ENCODE measurements at regions not wholly inside any gene's neighbourhood (a gene's known extent, or its start where the extent isn't known, plus 50 kb on each side); places are given as distances from the start of the nearest gene placed in this dataset.
"Not testable (repeated sequence)": the region's sequence is repeated elsewhere in the genome, so short reads cannot be mapped to it uniquely, and the experiment has no call there.

GRCh38 chr4:53959343-53960120 lies 104.9 kb downstream of the CHIC2 start:
- no peak for FAIRE-seq

DNA sequence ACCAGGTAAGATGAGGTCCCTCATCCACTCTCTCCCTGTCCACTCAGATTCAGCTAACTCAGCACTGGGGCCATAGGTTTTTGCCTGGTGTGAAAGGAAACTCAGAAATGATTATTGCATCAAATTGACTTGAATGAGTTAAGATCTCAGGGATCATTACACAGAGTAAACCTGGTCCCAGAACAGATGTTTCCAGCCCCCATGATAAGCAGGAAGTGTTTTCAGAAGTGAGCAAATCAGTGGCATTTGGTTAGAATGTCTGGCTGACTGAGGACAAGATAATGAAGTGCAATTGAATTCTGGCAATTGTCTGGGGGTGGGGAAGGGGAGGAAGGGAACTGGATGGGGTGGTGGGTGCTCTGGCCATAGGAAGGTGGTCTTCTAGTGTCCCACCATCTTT lies 108.0 kb downstream of the CHIC2 start:
- FAIRE-seq: no peak

GRCh38 chr4:53956053-53956452 lies 108.4 kb downstream of the CHIC2 start:
- no peak for FAIRE-seq

GRCh38 chr4:53951414-53951813 lies 113.0 kb downstream of the CHIC2 start:
- FAIRE-seq: no peak

DNA sequence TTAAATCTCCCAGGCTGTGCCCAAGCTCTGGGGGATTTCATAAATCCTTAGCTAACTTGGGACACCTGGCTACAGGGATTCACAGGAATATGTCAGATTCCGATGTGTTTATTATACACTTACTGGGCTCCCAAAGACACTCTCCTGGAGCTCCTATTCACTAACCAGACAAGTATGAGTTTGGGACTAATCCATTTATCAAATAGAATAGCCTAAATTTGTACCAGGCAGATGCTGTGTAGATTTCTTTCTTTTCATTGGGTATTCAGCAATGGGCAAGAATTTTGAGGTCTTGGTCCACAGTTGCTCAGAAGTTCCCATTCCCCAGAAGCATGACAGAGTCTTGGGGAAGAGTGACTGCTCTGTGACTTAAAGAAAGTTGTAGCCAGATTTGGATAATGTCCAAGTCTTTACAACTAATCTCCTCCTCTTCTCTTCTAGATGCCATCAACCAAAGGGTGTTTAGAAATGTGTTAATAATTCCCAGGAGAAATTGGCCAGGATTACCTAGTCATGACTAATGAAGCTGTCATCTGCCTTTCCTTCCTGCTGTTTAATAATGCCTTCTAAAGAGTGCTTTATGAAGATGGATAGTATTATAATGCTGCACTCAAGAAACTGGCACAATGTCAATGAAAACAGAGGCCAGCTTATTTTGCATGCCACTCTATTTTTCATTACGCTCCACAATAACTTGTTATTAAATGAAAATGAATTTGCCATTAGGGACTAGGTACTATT lies 120.9 kb downstream of the CHIC2 start:
- FAIRE-seq: no peak

DNA sequence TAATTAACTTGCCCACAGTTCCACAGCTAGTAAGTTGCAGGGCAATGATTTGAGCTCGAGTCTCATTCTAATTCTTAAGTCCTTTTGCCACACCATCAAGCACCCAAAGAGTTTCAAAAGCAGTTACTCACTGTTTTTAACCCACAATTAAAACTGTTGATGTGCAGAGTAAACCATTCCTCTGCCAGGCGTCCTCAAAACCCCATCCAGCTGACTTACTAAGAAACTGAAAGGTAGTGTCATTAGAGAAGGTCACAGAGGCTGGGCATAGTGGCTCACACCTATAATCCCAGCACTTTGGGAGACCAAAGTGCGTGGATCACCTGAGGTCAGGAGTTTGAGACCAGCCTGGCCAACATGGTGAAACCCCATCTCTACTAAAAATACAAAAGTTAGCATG lies 121.7 kb downstream of the CHIC2 start:
- no peak for FAIRE-seq

DNA sequence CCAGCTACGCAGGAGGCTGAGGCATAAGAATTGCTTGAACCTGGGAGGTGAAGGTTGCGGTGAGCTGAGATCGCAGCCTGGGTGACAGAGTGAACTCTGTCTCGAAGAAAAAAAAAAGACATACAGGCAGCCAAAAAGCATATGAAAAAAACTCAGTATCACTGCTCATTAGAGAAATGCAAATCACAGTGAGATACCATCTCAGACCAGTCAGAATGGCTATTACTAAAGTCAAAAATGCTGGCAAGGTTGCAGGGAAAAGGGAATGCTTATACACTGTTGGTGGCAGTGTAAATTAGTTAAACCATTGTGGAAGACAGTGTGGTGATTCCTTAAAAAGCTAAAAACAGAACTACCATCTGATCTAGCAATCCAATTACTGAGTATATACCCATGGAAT lies 123.1 kb downstream of the CHIC2 start:
- FAIRE-seq: no peak

GRCh38 chr4:53939892-53940291 lies 124.5 kb downstream of the CHIC2 start:
- not testable (repeated sequence) for FAIRE-seq

- FAIRE-seq: no peak
Observed at GRCh38 chr4:53937918-53938317, 126.5 kb downstream of the CHIC2 start.

- no peak for FAIRE-seq
Observed at GRCh38 chr4:53937327-53937726, 127.1 kb downstream of the CHIC2 start.

GRCh38 chr4:53935780-53936179 lies 128.6 kb downstream of the CHIC2 start:
- FAIRE-seq: no peak

DNA sequence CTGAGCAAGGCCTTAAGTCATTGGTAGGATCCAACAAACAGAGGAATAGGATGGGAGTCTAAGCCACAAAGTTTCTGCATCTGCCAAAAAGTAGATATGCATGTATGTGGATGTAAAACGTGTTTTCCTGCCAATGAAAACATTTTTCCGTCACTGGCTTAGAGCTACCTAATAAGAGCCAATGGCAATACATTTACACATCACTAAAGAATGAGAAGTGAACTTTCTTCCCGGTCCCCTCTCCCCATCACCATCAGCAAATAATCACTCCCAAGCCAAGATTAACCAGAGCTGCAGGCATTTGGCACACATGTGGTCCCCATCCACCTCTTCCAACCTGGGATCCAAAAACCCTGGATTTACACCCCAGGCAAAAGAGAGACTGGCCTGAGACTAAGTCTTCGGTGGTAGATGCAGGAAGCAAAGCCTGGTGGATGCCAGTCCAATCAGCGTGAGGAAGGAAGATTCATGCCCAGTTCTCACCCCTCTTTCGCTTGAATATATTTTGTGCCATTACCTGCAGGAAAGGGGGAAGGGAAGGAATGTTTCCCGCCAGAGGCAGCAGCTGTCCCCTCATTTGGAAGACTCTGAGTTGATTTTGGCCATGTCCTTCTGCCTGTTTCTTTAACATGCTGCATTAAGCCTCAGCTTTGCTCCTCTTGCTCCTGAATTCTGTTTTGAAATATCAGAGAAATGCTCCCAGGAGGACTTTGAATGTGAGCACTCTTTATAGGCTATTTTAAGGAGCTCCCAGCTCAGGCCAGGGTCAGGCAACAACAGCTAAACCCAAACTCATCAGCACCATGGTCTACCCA lies 131.4 kb downstream of the CHIC2 start:
- no peak for FAIRE-seq

- no peak for FAIRE-seq
Observed at GRCh38 chr4:53931461-53931961, 132.9 kb downstream of the CHIC2 start.

- no peak for FAIRE-seq
Observed at GRCh38 chr4:53929955-53930798, 134.2 kb downstream of the CHIC2 start.

DNA sequence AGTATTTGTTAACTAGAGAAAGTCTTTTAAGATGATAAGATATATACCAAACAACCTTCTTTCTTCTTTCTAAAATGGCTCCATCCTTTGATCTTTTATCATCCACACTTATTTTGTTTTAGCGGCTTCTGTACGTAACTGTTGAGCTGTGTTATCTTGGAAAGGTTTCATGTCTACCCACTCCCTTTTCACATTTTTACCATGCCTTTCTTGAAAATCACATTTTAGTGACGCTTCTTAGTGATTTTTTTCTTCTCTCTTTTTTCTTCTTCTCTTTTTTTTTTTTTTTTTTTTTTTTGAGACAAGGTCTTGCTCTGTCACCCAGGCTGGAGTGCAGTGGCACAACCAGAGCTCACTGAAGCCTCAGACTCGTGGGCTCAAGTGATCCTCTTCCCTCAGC lies 135.1 kb downstream of the CHIC2 start:
- FAIRE-seq: no peak

- no peak for FAIRE-seq
Observed at GRCh38 chr4:53928825-53929224, 135.6 kb downstream of the CHIC2 start.

DNA sequence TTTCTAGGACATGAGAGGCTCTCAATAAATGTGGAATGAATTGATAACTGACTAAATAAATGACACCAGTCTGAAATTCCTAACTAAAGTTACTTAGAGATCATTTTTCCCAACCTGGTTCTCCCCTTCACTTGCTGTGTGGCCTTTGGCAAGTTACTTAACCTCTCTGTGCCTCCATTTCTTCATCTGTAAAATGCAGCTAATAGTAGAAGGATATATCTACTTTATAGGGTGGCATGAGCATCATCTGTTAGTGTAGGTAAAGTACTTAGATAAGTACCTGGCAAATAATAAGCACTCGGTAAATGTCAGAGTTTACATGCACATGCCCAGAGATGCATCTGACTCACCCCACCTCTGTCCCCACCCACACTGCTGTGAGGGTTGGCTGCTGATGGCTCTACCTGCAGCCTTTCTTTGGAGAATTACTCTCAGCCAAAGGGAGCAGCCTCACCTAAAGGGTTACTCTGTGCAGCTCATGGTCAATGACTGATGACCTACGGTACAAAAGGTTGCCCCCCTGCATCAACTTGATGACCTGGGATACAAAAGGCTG lies 139.3 kb downstream of the CHIC2 start:
- FAIRE-seq: no peak

- no peak for FAIRE-seq
Observed at GRCh38 chr4:53924333-53925049, 139.9 kb downstream of the CHIC2 start.

DNA sequence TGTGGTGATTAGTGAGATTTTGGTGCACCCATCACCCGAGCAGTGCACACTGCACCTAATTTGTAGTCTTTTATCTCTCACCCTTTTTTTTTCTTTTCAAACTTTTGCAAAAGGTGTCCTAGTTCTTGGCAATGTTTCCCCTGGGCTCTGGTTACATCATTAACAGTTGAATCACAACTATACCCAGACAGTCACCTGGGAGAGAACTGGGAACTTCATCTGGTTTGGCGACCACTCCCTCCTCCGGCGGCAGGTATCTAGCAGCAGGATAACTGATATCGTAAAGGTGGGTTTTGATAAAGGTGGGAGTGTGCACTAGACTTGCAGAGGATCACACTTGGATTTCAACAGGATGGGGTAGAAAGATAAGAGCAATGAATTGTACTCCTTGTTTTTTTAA lies 140.5 kb downstream of the CHIC2 start:
- no peak for FAIRE-seq

GRCh38 chr4:53921856-53922255 lies 142.5 kb downstream of the CHIC2 start:
- no peak for FAIRE-seq

DNA sequence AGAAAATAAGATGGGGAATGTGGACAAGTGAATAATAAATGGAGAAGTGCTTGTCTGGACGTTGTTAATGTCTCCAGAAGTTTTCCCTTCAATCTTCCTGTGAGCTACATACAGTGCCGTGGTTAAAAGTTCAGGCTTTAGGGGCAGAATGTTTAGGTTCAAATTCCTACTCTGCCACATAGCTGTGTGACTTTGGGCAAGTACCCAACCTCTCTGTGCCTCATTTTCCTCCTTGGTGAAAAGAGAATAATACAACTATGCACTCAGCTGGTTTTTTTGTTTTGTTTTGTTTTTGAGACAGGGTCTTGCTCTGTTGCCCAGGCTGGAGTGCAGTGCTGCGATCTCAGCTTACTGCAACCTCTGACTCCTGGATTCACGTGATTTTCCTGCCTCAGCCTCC lies 143.5 kb downstream of the CHIC2 start:
- no peak for FAIRE-seq
